A673 (cell line): ENCODE measurements at regions not wholly inside any gene's neighbourhood (a gene's known extent, or its start where the extent isn't known, plus 50 kb on each side); places are given as distances from the start of the nearest gene placed in this dataset.

Source experiments
- BruUV-seq: library from RNA; stranded (reverse); fragments of 400-500 nt; replicated peaks from 2 replicates; lab custom pipeline; 2021; lab: Mats Ljungman, UMichigan
- CTCF ChIA-PET: fragments of 300-600 bp; sonication (Branson Sonifier 250); formaldehyde crosslinking; loops from one replicate; lab custom pipeline; 2022; ENCODE audit warnings: antibody characterized with exemption; lab: Charles Lee
- POLR2A ChIA-PET: fragments of 300-600 bp; sonication (Branson Sonifier 250); formaldehyde crosslinking; loops from one replicate; lab custom pipeline; 2022; ENCODE audit warnings: antibody characterized with exemption; ENCODE audit not compliant: low non-redundant PET; lab: Charles Lee
- DNase-seq: peaks from one replicate; pipeline ENCODE4 v3.0.0-alpha.2; 2015; ENCODE audit warnings: low spot score
- H3K27ac ChIP-seq: fragments of 200-600 bp; sonication (generic); 2 replicates; pipeline ENCODE4 v1.5.1; 2016; ENCODE audit warnings: mixed run types, low read depth, mild to moderate bottlenecking, mixed read lengths, antibody characterized with exemption, low read length; ENCODE audit not compliant: poor library complexity, severe bottlenecking
- H3K27me3 ChIP-seq: fragments of 200-600 bp; sonication (generic); replicated peaks from 2 replicates; pipeline ENCODE4 v1.6.1; 2017; ENCODE audit warnings: mixed run types, low read depth, mild to moderate bottlenecking, mixed read lengths, antibody characterized with exemption, low read length; ENCODE audit not compliant: insufficient read depth, poor library complexity
- H3K36me3 ChIP-seq: fragments of 200-600 bp; sonication (generic); 2 replicates; pipeline ENCODE4 v1.6.1; 2016; ENCODE audit warnings: mixed run types, mild to moderate bottlenecking, mixed read lengths, antibody characterized with exemption, low read length; ENCODE audit not compliant: insufficient read depth, poor library complexity, severe bottlenecking
- H3K4me1 ChIP-seq: fragments of 200-600 bp; sonication (generic); 2 replicates; pipeline ENCODE4 v1.6.1; 2017; ENCODE audit warnings: mixed run types, mild to moderate bottlenecking, mixed read lengths, antibody characterized with exemption, low read length; ENCODE audit not compliant: insufficient read depth, poor library complexity, severe bottlenecking
- H3K4me3 ChIP-seq: fragments of 200-600 bp; sonication (generic); 2 replicates; pipeline ENCODE4 v1.5.1; 2016; ENCODE audit warnings: low read depth, mixed run types, mild to moderate bottlenecking, mixed read lengths, low read length; ENCODE audit not compliant: poor library complexity, severe bottlenecking
- H3K9me3 ChIP-seq: fragments of 200-600 bp; sonication (generic); 2 replicates; pipeline ENCODE4 v1.6.1; 2016; ENCODE audit warnings: mixed run types, low read depth, mild to moderate bottlenecking, mixed read lengths, antibody characterized with exemption, low read length; ENCODE audit not compliant: poor library complexity, severe bottlenecking
- CTCF ChIP-seq: fragments of 300-800, 200-600 bp; sonication (generic); conservative IDR thresholded peaks from 2 replicates; pipeline ENCODE4 v1.5.1; 2017; ENCODE audit warnings: low read depth, mild to moderate bottlenecking, antibody characterized with exemption, low read length, moderate library complexity, mixed read lengths
- EZH2 ChIP-seq: fragments of 200-600 bp; sonication (generic); IDR thresholded peaks from 2 replicates; pipeline ENCODE4 v1.6.1; 2017; ENCODE audit warnings: borderline replicate concordance, low read depth, mild to moderate bottlenecking, mixed read lengths, antibody characterized with exemption, low read length; ENCODE audit not compliant: poor library complexity, severe bottlenecking
- intact Hi-C: fragments of 100-400 bp; cut with micrococcal nuclease; formaldehyde crosslinking; loops from one replicate; pipeline ENCODE4 v1.10.0; 2022; ENCODE audit not compliant: unreplicated experiment

- H3K4me3 ChIP-seq, result no peak overlapping the region
- H3K9me3 ChIP-seq, result peaks cover 56% of the 10 kb centered on the region
- DNase-seq, result no peak
- BruUV-seq, result no TSS peak
- H3K4me1 ChIP-seq, result peaks cover 19% of the 10 kb centered on the region
- peak overlapping the region; percentile 2 for H3K27ac ChIP-seq
- ChIA-PET CTCF (no interaction called here), POLR2A (no interaction called here)
- peaks cover 31% of the 10 kb centered on the region for H3K36me3 ChIP-seq
- TF ChIP-seq EZH2, result no peak
- TF ChIP-seq CTCF, result no peak
- no peaks in the 10 kb centered on the region for H3K27me3 ChIP-seq
- intact Hi-C loops, result no loop called here
Measured at GRCh38 chr10:109187677-109188076, 735.6 kb downstream of the XPNPEP1 start.

- Histone ChIP-seq H3K9me3 (peaks cover 45% of the 10 kb centered on the region), H3K4me3 (no peak overlapping the region), H3K36me3 (peaks cover 19% of the 10 kb centered on the region), H3K27ac (no peak overlapping the region), H3K27me3 (no peaks in the 10 kb centered on the region), H3K4me1 (peaks cover 18% of the 10 kb centered on the region)
- BruUV-seq, result no TSS peak
- intact Hi-C loops, result no loop called here
- CTCF ChIA-PET, result no interaction called here
- no peak for DNase-seq
- TF ChIP-seq CTCF (no peak), EZH2 (no peak)
- POLR2A ChIA-PET, result interaction anchor here (0.6 kb wide), 1 partner anchor 8 kb away, joined by 4 read pairs; no protein-coding TSS in a partner anchor
Measured at GRCh38 chr10:109183366-109183765, 739.9 kb downstream of the XPNPEP1 start.

- ChIA-PET CTCF (no interaction called here), POLR2A (no interaction called here)
- peaks cover 16% of the 10 kb centered on the region for H3K9me3 ChIP-seq
- H3K4me3 ChIP-seq, result no peak overlapping the region
- peaks cover 18% of the 10 kb centered on the region for H3K4me1 ChIP-seq
- TF ChIP-seq CTCF (no peak), EZH2 (no peak)
- H3K36me3 ChIP-seq, result no peaks in the 10 kb centered on the region
- H3K27me3 ChIP-seq, result no peaks in the 10 kb centered on the region
- peak; percentile 57 for DNase-seq
- peak overlapping the region; percentile 39 for H3K27ac ChIP-seq
- no TSS peak for BruUV-seq
- intact Hi-C loops, result loop anchor here (10.0 kb wide), 1 partner anchor 264 kb away; no protein-coding TSS in a partner anchor
Measured at GRCh38 chr10:109178591-109178990, 744.7 kb downstream of the XPNPEP1 start.
